GM12873 (cell line): ENCODE measurements at regions not wholly inside any gene's neighbourhood (a gene's known extent, or its start where the extent isn't known, plus 50 kb on each side); places are given as distances from the start of the nearest gene placed in this dataset.

Experiments used
- TF ChIP-seq, protein P1 (sequence below): IDR thresholded peaks from 2 replicates; pipeline ENCODE4 v1.5.1; 2012; ENCODE audit warnings: low read depth, mild to moderate bottlenecking, moderate library complexity, low read length, control low read depth; ENCODE audit not compliant: insufficient read depth; ENCODE audit errors: missing control alignments

DNA sequence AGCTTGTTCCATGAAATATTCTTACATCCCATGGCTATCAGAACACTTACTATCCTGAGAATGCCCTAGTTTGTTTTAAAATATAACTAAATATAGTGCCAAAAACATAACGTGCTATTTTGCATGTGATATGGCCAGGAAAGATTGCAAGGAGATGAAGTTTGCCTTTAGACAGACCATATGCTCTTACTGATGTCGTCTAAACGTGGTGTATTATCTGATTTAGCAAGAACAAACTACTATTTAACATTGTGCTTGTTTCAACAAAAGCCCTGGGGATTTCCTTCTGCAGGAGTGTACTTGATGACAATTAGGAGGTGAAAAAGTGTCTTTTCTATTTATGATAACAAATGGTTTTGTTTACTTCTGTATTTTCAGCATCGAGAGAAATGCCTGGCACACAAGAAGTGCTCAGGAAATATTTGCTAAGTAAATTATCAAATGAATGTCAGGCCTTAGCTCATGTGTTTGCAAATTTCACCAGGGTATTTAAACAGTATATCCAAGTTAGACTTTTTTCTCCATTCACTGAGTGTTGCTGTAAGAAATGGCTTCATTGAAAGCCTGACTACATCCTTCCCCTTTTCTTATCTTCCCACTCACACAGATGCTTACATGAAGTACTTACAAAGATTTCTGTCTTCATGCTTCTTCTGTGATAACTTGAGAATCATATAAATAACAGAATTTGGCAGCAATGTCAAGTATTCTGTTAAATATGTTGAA, 1033.6 kb downstream of the CDH8 start:
- TF ChIP-seq, protein P1, sequence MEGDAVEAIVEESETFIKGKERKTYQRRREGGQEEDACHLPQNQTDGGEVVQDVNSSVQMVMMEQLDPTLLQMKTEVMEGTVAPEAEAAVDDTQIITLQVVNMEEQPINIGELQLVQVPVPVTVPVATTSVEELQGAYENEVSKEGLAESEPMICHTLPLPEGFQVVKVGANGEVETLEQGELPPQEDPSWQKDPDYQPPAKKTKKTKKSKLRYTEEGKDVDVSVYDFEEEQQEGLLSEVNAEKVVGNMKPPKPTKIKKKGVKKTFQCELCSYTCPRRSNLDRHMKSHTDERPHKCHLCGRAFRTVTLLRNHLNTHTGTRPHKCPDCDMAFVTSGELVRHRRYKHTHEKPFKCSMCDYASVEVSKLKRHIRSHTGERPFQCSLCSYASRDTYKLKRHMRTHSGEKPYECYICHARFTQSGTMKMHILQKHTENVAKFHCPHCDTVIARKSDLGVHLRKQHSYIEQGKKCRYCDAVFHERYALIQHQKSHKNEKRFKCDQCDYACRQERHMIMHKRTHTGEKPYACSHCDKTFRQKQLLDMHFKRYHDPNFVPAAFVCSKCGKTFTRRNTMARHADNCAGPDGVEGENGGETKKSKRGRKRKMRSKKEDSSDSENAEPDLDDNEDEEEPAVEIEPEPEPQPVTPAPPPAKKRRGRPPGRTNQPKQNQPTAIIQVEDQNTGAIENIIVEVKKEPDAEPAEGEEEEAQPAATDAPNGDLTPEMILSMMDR = no peak

- TF ChIP-seq, protein P1 = no peak
These were observed 1044.4 kb downstream of the CDH8 start for GRCh38 chr16:60991886-60992285.

GRCh38 chr16:60989592-60989991, 1046.6 kb downstream of the CDH8 start:
- TF ChIP-seq, protein P1 = no peak

GRCh38 chr16:60979119-60979518, 1057.1 kb downstream of the CDH8 start:
- TF ChIP-seq, protein P1 = no peak

GRCh38 chr16:60949800-60950199, 1086.4 kb downstream of the CDH8 start:
- TF ChIP-seq, protein P1 = no peak

GRCh38 chr16:60945225-60945624, 1091.0 kb downstream of the CDH8 start:
- TF ChIP-seq, protein P1 = no peak

- TF ChIP-seq, protein P1 = no peak
These were observed 1103.6 kb downstream of the CDH8 start for GRCh38 chr16:60932600-60932999.
